CD4-positive, alpha-beta memory T cell (primary cell): ENCODE measurements at regions not wholly inside any gene's neighbourhood (a gene's known extent, or its start where the extent isn't known, plus 50 kb on each side); places are given as distances from the start of the nearest gene placed in this dataset.
A peak's percentile ranks its signal among the peaks of the same experiment; 100 is the strongest.

Experiments
- CTCF ChIA-PET: fragments of 350-600 bp; sonication (Branson Sonifier 250); formaldehyde crosslinking; loops from one replicate; lab custom pipeline; 2021; ENCODE audit warnings: inconsistent platforms; ENCODE audit not compliant: partially characterized antibody; lab: Charles Lee
- POLR2A ChIA-PET: fragments of 350-600 bp; sonication (Branson Sonifier 250); formaldehyde crosslinking; loops from one replicate; lab custom pipeline; 2021; ENCODE audit not compliant: partially characterized antibody; lab: Charles Lee
- DNase-seq, 5 donors: peaks; one replicate each; pipeline versions ENCODE4 v3.0.0 to v3.0.0-alpha.2; 2020 to 2022; ENCODE audit warnings: mixed read lengths in 1 of 5
- H3K27ac ChIP-seq: one replicate; pipeline ENCODE4 v1.7.0; 2013; ENCODE audit warnings: low read depth, low read length
- H3K27me3 ChIP-seq: 2 replicates; pipeline ENCODE4 v1.7.0; 2013; ENCODE audit warnings: mild to moderate bottlenecking, low read length, moderate library complexity; ENCODE audit not compliant: insufficient read depth
- H3K36me3 ChIP-seq: 2 replicates; pipeline ENCODE4 v1.7.0; 2013; ENCODE audit warnings: mild to moderate bottlenecking, low read length, moderate library complexity; ENCODE audit not compliant: insufficient read depth
- H3K4me1 ChIP-seq: 2 replicates; pipeline ENCODE4 v1.7.0; 2013; ENCODE audit warnings: mild to moderate bottlenecking, low read length, moderate library complexity; ENCODE audit not compliant: insufficient read depth
- H3K4me3 ChIP-seq, 2 donors: one replicate each; pipeline ENCODE4 v1.7.0; 2013; ENCODE audit warnings: low read length in 2 of 2, mild to moderate bottlenecking in 1 of 2
- H3K9me3 ChIP-seq, 2 donors: one replicate each; pipeline ENCODE4 v1.7.0; 2013; ENCODE audit warnings: low read length in 2 of 2, control low read depth in 1 of 2; ENCODE audit not compliant: control insufficient read depth in 1 of 2
- H3K27ac Mint-ChIP-seq, 7 donors: one replicate each; pipeline ENCODE4 v1.8.0; 2020 to 2021; ENCODE audit warnings: mixed read lengths in 7 of 7, mild to moderate bottlenecking in 6 of 7, inconsistent platforms in 3 of 7, moderate library complexity in 3 of 7
- H3K27me3 Mint-ChIP-seq, 2 donors: one replicate each; pipeline ENCODE4 v1.8.0; 2020 to 2021; ENCODE audit warnings: mixed read lengths in 2 of 2
- H3K36me3 Mint-ChIP-seq, 2 donors: one replicate each; pipeline ENCODE4 v1.8.0; 2020 to 2021; ENCODE audit warnings: mixed read lengths in 2 of 2, inconsistent platforms in 1 of 2, mild to moderate bottlenecking in 1 of 2
- H3K4me1 Mint-ChIP-seq, 4 donors: one replicate each; pipeline ENCODE4 v1.8.0; 2020 to 2021; ENCODE audit warnings: mixed read lengths in 4 of 4, mild to moderate bottlenecking in 1 of 4
- H3K4me3 Mint-ChIP-seq, 8 donors: one replicate each; pipeline ENCODE4 v1.8.0; 2020 to 2021; ENCODE audit warnings: mixed read lengths in 8 of 8, mild to moderate bottlenecking in 7 of 8, moderate library complexity in 6 of 8, inconsistent platforms in 3 of 8
- H3K9me3 Mint-ChIP-seq, 8 donors: one replicate each; pipeline ENCODE4 v1.8.0; 2020 to 2021; ENCODE audit warnings: mixed read lengths in 8 of 8, mild to moderate bottlenecking in 5 of 8, inconsistent platforms in 3 of 8, moderate library complexity in 1 of 8
- intact Hi-C: fragments of 100-400 bp; cut with micrococcal nuclease; formaldehyde crosslinking; loops from one replicate; pipeline ENCODE4 v1.15.1; 2023

DNA sequence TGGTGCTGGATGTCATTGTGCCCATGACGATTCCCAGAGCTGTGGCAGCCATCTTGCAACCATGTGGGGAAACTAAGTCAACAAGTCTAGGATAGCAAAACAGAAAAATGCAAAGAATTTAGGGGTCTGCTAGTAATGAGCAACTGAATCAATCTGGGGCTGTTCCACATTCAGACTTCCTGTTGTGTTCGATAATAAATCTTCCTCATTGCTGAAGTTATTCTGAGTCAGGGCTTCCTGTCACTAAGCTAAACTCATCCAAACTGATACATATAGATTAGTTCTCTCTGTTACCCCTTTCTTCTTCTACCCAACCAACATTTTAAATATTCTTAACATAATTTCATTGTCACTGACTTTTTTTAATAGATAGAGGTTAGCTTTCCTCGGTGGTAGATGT is 205.9 kb downstream of the HACE1 start:
- ChIA-PET POLR2A (interaction anchor here (0.6 kb wide), 1 partner anchor 63 kb away, joined by 5 read pairs; no protein-coding TSS in a partner anchor), CTCF (interaction anchor here (1.1 kb wide), 1 partner anchor 10 kb away, joined by 3 read pairs; no protein-coding TSS in a partner anchor)
- H3K27me3 Mint-ChIP-seq: peaks cover 0 to 3% of the 10 kb centered on the region in 2 donors
- peaks cover 0 to 3% (median under 1%) of the 10 kb centered on the region in 4 donors for H3K4me1 Mint-ChIP-seq
- DNase-seq: no peak
- Histone ChIP-seq H3K27me3 (no peaks in the 10 kb centered on the region), H3K27ac (no peak overlapping the region), H3K4me3 (no peak overlapping the region), H3K4me1 (no peaks in the 10 kb centered on the region), H3K9me3 (no peaks in the 10 kb centered on the region), H3K36me3 (no peaks in the 10 kb centered on the region)
- no peak overlapping the region for H3K27ac Mint-ChIP-seq
- no peaks in the 10 kb centered on the region for H3K36me3 Mint-ChIP-seq
- H3K4me3 Mint-ChIP-seq: no peak overlapping the region
- intact Hi-C loops: no loop called here
- H3K9me3 Mint-ChIP-seq: peaks cover 0 to 2% (median 0%) of the 10 kb centered on the region in 8 donors

DNA sequence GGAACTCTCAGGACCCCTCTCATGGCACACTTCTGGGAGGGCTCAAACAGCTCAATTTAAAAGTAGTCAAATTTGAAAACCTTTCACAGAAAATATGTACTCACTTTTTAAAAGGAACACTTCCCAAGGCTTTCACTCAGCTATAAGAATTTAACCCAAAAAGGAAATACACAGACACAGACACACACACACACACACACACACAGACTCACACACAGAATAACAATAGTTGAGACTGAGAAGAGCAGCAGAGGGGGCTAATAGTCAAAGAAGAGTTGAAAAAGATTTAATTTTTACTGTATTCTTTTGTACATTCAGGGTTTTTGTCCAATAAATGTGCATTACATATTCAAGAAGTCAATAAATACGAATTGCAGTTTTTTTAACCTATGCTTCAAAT is 211.4 kb downstream of the HACE1 start:
- Histone ChIP-seq H3K36me3 (no peaks in the 10 kb centered on the region), H3K9me3 (no peaks in the 10 kb centered on the region), H3K4me3 (no peak overlapping the region), H3K27me3 (no peaks in the 10 kb centered on the region), H3K27ac (no peak overlapping the region), H3K4me1 (no peaks in the 10 kb centered on the region)
- POLR2A ChIA-PET: no interaction called here
- H3K27ac Mint-ChIP-seq: no peak overlapping the region
- no peaks in the 10 kb centered on the region for H3K4me1 Mint-ChIP-seq
- intact Hi-C loops: no loop called here
- H3K36me3 Mint-ChIP-seq: no peaks in the 10 kb centered on the region
- no peak overlapping the region for H3K4me3 Mint-ChIP-seq
- CTCF ChIA-PET: no interaction called here
- H3K27me3 Mint-ChIP-seq: peaks cover 3 to 5% of the 10 kb centered on the region in 2 donors
- no peaks in the 10 kb centered on the region for H3K9me3 Mint-ChIP-seq
- DNase-seq: no peak

DNA sequence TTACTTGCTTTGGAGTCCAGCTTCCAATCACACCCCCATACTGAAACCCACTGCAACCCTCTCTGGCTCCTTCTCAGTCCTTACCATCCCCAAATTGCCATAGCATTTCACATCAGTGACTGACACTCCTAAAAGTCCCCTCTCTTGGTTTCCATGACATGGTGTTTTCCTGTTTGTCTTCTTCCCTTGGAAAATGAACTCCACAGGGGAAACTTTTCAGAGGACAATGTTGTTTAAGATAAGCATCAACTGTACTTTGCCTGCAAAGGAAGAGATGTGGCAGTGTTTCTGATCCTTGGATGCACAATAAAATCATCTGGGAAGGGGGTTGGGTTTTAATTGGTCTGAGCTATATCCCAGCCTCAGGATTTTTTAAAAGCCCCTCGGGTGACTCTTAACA is 214.9 kb downstream of the HACE1 start:
- Histone ChIP-seq H3K4me1 (no peaks in the 10 kb centered on the region), H3K4me3 (no peak overlapping the region), H3K27ac (no peak overlapping the region), H3K9me3 (no peaks in the 10 kb centered on the region), H3K27me3 (no peaks in the 10 kb centered on the region), H3K36me3 (no peaks in the 10 kb centered on the region)
- no peak overlapping the region for H3K4me3 Mint-ChIP-seq
- POLR2A ChIA-PET: no interaction called here
- peaks cover 5% of the 10 kb centered on the region in 2 donors for H3K27me3 Mint-ChIP-seq
- no peak for DNase-seq
- intact Hi-C loops: no loop called here
- H3K9me3 Mint-ChIP-seq: no peaks in the 10 kb centered on the region
- H3K27ac Mint-ChIP-seq: peak overlapping the region in 1 of 7 donors; percentile 21
- peaks cover 0 to 4% (median under 1%) of the 10 kb centered on the region in 4 donors for H3K4me1 Mint-ChIP-seq
- no peaks in the 10 kb centered on the region for H3K36me3 Mint-ChIP-seq
- CTCF ChIA-PET: no interaction called here

DNA sequence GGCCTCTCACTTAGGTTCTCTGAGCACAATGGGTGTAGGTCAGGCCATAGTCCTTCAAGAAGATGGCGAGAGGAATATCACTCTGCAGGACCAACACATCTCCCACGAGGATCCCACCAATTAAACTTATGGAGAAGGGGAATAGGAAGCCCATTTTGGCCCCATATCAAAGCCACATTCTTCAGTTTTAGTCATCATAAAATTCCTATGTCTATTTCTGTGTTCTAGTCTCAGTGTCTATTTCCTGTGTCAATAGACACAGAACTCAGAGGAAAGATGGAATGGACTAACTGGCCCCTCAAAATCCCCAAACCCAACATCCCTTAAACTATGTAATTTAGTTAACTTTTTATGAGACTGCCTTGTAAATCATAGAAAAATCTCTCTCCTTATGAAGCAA is 216.8 kb downstream of the HACE1 start:
- Mint-ChIP-seq H3K4me3 (no peak overlapping the region), H3K36me3 (no peaks in the 10 kb centered on the region), H3K27ac (no peak overlapping the region), H3K9me3 (no peaks in the 10 kb centered on the region), H3K4me1 (peaks cover 0 to 4% (median 2%) of the 10 kb centered on the region in 4 donors), H3K27me3 (peaks cover 5% of the 10 kb centered on the region in 2 donors)
- no peak for DNase-seq
- Histone ChIP-seq H3K27me3 (no peaks in the 10 kb centered on the region), H3K9me3 (no peaks in the 10 kb centered on the region), H3K27ac (no peak overlapping the region), H3K4me3 (no peak overlapping the region), H3K36me3 (no peaks in the 10 kb centered on the region), H3K4me1 (no peaks in the 10 kb centered on the region)
- ChIA-PET POLR2A (no interaction called here), CTCF (no interaction called here)
- intact Hi-C loops: no loop called here

DNA sequence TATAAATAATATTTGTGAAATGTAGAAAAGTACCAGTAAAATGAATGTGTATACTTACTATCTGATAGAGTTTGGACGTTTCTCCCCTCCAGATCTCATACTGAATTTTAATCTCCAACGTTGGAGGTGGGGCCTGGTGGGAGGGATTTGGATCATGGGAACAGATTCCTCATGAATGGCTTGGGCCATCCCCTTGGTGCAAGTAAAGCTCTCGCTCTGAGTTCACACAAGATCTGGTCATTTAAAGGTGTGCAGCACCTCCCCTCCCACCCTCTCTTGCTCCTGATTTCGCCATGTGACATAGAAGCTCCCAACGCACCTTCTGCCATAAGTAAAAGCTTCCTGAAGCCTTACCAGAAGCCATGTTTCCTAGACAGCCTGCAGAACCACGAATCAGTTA is 219.0 kb downstream of the HACE1 start:
- DNase-seq: no peak
- Histone ChIP-seq H3K4me1 (no peaks in the 10 kb centered on the region), H3K36me3 (no peaks in the 10 kb centered on the region), H3K27me3 (no peaks in the 10 kb centered on the region), H3K27ac (no peak overlapping the region), H3K4me3 (no peak overlapping the region), H3K9me3 (no peaks in the 10 kb centered on the region)
- ChIA-PET CTCF (no interaction called here), POLR2A (no interaction called here)
- intact Hi-C loops: no loop called here
- Mint-ChIP-seq H3K27ac (no peak overlapping the region), H3K4me3 (no peak overlapping the region), H3K9me3 (no peaks in the 10 kb centered on the region), H3K36me3 (no peaks in the 10 kb centered on the region), H3K27me3 (peaks cover 0 to 5% of the 10 kb centered on the region in 2 donors), H3K4me1 (peaks cover 0 to 4% (median 3%) of the 10 kb centered on the region in 4 donors)

DNA sequence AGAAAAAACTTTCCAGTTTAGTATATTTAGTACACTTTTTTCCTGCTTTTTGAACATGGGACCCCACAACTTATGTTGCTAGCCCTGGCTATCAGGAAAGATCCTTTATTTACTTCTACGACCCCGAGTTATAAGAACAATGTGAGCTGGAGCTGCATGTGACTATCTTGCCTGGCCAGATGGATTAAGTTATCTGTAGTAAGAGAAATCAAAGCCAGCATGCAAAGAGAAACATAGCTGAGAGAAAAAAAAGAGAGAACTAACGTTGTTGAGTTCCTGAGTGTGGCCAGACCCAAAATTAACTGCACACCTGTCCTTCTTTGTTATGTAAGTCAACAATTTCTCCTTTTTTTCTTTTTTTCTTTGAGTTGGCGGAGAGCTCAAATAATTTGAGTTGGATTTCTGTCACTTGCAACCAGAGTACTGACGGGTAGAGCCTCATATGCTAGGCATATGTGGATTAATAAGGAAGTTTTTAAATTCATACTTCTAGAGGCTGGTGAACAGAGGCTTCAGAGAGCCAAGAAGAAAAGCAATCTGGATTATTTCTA is 219.5 kb downstream of the HACE1 start:
- H3K4me3 ChIP-seq: no peak overlapping the region
- H3K4me3 Mint-ChIP-seq: no peak overlapping the region
- no peaks in the 10 kb centered on the region for H3K27me3 ChIP-seq
- no peak for DNase-seq
- intact Hi-C loops: no loop called here
- ChIA-PET CTCF (interaction anchor here (1.2 kb wide), 1 partner anchor 14 kb away, joined by 3 read pairs; no protein-coding TSS in a partner anchor), POLR2A (no interaction called here)
- H3K9me3 Mint-ChIP-seq: no peaks in the 10 kb centered on the region
- no peaks in the 10 kb centered on the region for H3K4me1 ChIP-seq
- no peak overlapping the region for H3K27ac ChIP-seq
- H3K27me3 Mint-ChIP-seq: peaks cover 0 to 2% of the 10 kb centered on the region in 2 donors
- H3K27ac Mint-ChIP-seq: no peak overlapping the region
- no peaks in the 10 kb centered on the region for H3K36me3 ChIP-seq
- no peaks in the 10 kb centered on the region for H3K36me3 Mint-ChIP-seq
- no peaks in the 10 kb centered on the region for H3K9me3 ChIP-seq
- peaks cover 0 to 4% (median 3%) of the 10 kb centered on the region in 4 donors for H3K4me1 Mint-ChIP-seq

DNA sequence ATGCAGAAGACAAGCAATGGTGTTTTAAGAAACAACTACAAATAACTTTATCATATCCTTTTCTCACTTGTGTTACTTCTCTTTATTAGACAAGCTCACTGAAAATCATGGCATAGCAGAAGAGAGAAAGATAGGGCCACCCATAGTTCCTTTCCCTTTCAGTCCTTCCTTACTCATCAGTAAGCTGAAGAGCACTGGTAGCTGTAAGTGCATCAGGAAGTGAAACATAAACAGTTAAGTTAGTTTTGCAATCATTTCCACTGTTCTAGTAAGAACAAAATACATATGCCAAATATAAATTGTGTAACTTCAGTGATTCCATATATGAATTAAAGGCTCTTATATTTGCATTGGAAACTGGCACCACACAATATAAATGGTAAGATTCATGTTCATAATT is 220.1 kb downstream of the HACE1 start:
- Mint-ChIP-seq H3K27ac (no peak overlapping the region), H3K4me3 (no peak overlapping the region), H3K4me1 (peaks cover 0 to 4% (median 3%) of the 10 kb centered on the region in 4 donors), H3K9me3 (no peaks in the 10 kb centered on the region), H3K27me3 (peaks cover 0 to 2% of the 10 kb centered on the region in 2 donors), H3K36me3 (no peaks in the 10 kb centered on the region)
- DNase-seq: no peak
- intact Hi-C loops: no loop called here
- ChIA-PET POLR2A (no interaction called here), CTCF (interaction anchor here (1.2 kb wide), 1 partner anchor 15 kb away, joined by 3 read pairs; no protein-coding TSS in a partner anchor)
- Histone ChIP-seq H3K27ac (no peak overlapping the region), H3K9me3 (no peaks in the 10 kb centered on the region), H3K36me3 (no peaks in the 10 kb centered on the region), H3K27me3 (no peaks in the 10 kb centered on the region), H3K4me1 (no peaks in the 10 kb centered on the region), H3K4me3 (no peak overlapping the region)
